Stomach (tissue), 4 donors: ENCODE measurements at regions not wholly inside any gene's neighbourhood (a gene's known extent, or its start where the extent isn't known, plus 50 kb on each side); places are given as distances from the start of the nearest gene placed in this dataset.

Experiments
- EP300 ChIP-seq: sonication (generic); formaldehyde crosslinking; IDR thresholded peaks from one replicate; pipeline ENCODE4 v1.6.1; 2017; ENCODE audit warnings: antibody characterized with exemption
- POLR2A ChIP-seq, 4 donors: fragments of 450-650 bp; IDR thresholded peaks; one replicate each; pipeline ENCODE4 v1.6.1; 2016; ENCODE audit warnings: antibody characterized with exemption in 4 of 4, control low read depth in 2 of 4, mild to moderate bottlenecking in 1 of 4, moderate library complexity in 1 of 4
- TF ChIP-seq, protein P1 (sequence below), 7 experiments: fragments of 450-650 bp in 4 of 7; fragments of 200-600 bp in 3 of 7; sonication (generic) in 3 of 7; IDR thresholded peaks; one replicate each; pipeline ENCODE4 v1.5.1; 2016 to 2019; ENCODE audit warnings: antibody characterized with exemption in 7 of 7, control low read depth in 2 of 7, mild to moderate bottlenecking in 1 of 7

DNA sequence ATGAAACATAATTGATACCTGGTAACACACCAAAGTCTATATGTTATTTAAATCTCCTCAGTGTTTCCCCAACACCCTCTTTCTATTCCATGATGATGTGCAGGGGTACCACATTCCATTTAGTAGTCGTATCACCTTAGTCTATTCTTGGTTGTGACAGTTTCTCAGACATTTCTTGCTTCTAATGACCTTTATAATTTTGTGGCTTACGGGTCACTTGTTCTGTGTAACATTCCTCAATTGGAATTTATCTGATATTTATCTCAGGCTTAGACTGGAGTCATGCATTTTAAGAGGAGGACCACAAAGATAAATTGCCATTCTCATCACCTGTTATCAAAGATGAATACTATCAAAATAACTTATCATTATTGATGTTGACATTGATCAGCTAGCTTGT is 679.6 kb downstream of the USP25 start:
- TF ChIP-seq POLR2A (IDR thresholded peaks at IDR 0.05) (no peak), EP300 (no peak)
- TF ChIP-seq, protein P1, sequence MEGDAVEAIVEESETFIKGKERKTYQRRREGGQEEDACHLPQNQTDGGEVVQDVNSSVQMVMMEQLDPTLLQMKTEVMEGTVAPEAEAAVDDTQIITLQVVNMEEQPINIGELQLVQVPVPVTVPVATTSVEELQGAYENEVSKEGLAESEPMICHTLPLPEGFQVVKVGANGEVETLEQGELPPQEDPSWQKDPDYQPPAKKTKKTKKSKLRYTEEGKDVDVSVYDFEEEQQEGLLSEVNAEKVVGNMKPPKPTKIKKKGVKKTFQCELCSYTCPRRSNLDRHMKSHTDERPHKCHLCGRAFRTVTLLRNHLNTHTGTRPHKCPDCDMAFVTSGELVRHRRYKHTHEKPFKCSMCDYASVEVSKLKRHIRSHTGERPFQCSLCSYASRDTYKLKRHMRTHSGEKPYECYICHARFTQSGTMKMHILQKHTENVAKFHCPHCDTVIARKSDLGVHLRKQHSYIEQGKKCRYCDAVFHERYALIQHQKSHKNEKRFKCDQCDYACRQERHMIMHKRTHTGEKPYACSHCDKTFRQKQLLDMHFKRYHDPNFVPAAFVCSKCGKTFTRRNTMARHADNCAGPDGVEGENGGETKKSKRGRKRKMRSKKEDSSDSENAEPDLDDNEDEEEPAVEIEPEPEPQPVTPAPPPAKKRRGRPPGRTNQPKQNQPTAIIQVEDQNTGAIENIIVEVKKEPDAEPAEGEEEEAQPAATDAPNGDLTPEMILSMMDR (IDR thresholded peaks at IDR 0.05): no peak
